SU-DHL-6 (cell line): ENCODE measurements at regions not wholly inside any gene's neighbourhood (a gene's known extent, or its start where the extent isn't known, plus 50 kb on each side); places are given as distances from the start of the nearest gene placed in this dataset.

Experiments used
- H2AFZ ChIP-seq: fragments of 200-600 bp; sonication (generic); 2 replicates; pipeline ENCODE4 v1.6.1; 2014; ENCODE audit warnings: low read depth, mild to moderate bottlenecking, moderate library complexity, mixed read lengths, antibody characterized with exemption, low read length; ENCODE audit not compliant: severe bottlenecking
- H3F3A ChIP-seq: fragments of 200-600 bp; shearing (Covaris generic); 2 replicates; pipeline ENCODE4 v1.6.0; 2016; ENCODE audit warnings: antibody characterized with exemption, mild to moderate bottlenecking; ENCODE audit not compliant: insufficient read depth
- H3K27ac ChIP-seq: fragments of 200-600 bp; sonication (generic); 2 replicates; pipeline ENCODE4 v1.5.1; 2016; ENCODE audit warnings: low read depth, mild to moderate bottlenecking, low read length, moderate library complexity, mixed read lengths
- H3K27me3 ChIP-seq: fragments of 200-600 bp; sonication (generic), shearing (Covaris generic); 2 replicates; pipeline ENCODE4 v1.6.0; 2014; ENCODE audit warnings: mild to moderate bottlenecking, low read length
- H3K36me3 ChIP-seq: fragments of 200-600 bp; sonication (generic); 2 replicates; pipeline ENCODE4 v1.6.1; 2014; ENCODE audit warnings: mild to moderate bottlenecking, low read length, mixed read lengths
- H3K4me2 ChIP-seq: fragments of 300-600, 200-600 bp; shearing (Covaris generic), sonication (generic); 2 replicates; pipeline ENCODE4 v1.6.0; 2014; ENCODE audit warnings: low read length, low read depth, mild to moderate bottlenecking; ENCODE audit not compliant: poor library complexity, severe bottlenecking
- H3K4me3 ChIP-seq: fragments of 200-600 bp; sonication (generic); 2 replicates; pipeline ENCODE4 v1.5.1; 2014; ENCODE audit warnings: antibody characterized with exemption, low read length, mild to moderate bottlenecking, mixed read lengths; ENCODE audit not compliant: insufficient read depth, poor library complexity, severe bottlenecking
- H3K79me2 ChIP-seq: fragments of 200-600 bp; sonication (generic); 2 replicates; pipeline ENCODE4 v1.6.1; 2014; ENCODE audit warnings: mild to moderate bottlenecking, low read length, moderate library complexity; ENCODE audit not compliant: insufficient read depth
- H3K9ac ChIP-seq: fragments of 200-600 bp; sonication (generic); 2 replicates; pipeline ENCODE4 v1.7.0; 2014; ENCODE audit warnings: mild to moderate bottlenecking, low read length
- H3K9me2 ChIP-seq: fragments of 200-600 bp; sonication (generic); replicated peaks from 2 replicates; pipeline ENCODE4 v1.6.1; 2014; ENCODE audit warnings: low read length; ENCODE audit not compliant: insufficient read depth
- H3K9me3 ChIP-seq: fragments of 200-600 bp; sonication (generic); 2 replicates; pipeline ENCODE4 v1.6.1; 2014; ENCODE audit warnings: low read length, mixed read lengths; ENCODE audit not compliant: insufficient read depth
- H4K20me1 ChIP-seq: fragments of 200-600 bp; sonication (generic); 2 replicates; pipeline ENCODE4 v1.6.1; 2014; ENCODE audit warnings: low read depth, mild to moderate bottlenecking, antibody characterized with exemption, low read length, moderate library complexity, mixed read lengths
- CTCF ChIP-seq: fragments of 200-600 bp; sonication (generic); IDR thresholded peaks from one replicate; pipeline ENCODE4 v1.5.1; 2017; ENCODE audit warnings: antibody characterized with exemption, mild to moderate bottlenecking, low read length, moderate library complexity; ENCODE audit not compliant: insufficient read depth, poor library complexity, severe bottlenecking
- EZH2phosphoT487 ChIP-seq: fragments of 200-600 bp; sonication (generic), shearing (Covaris generic); conservative IDR thresholded peaks from 2 replicates; pipeline ENCODE4 v1.6.1; 2018; ENCODE audit warnings: mild to moderate bottlenecking, antibody characterized with exemption, low read length, moderate library complexity, mixed read lengths

DNA sequence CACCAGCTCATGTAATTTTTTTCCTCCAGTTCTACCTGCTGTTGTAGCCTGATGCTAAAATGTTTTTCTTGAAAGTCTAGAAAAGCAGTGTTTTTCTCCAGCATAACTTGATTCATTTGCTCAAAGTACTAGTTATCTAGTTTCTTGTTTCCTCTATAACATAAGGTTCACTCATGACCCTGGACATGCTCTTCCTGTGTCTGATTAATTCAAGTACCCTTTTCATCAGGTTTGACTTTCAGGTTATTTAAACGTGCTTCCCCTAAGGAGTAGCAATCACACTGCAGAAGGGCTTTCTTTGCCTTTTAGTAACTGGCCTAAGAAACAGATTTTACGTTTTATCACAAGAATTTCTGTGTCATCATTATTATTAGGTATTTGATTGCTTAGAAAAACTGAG lies 66.8 kb upstream of the EGFL6 start:
- no peak overlapping the region for H3K9ac ChIP-seq
- H3K27me3 ChIP-seq = no peaks in the 10 kb centered on the region
- H3K9me2 ChIP-seq = no peaks in the 10 kb centered on the region
- no peaks in the 10 kb centered on the region for H3K79me2 ChIP-seq
- TF ChIP-seq CTCF (no peak), EZH2phosphoT487 (no peak)
- no peaks in the 10 kb centered on the region for H4K20me1 ChIP-seq
- no peak overlapping the region for H3K4me2 ChIP-seq
- no peak overlapping the region for H2AFZ ChIP-seq
- no peaks in the 10 kb centered on the region for H3K36me3 ChIP-seq
- no peaks in the 10 kb centered on the region for H3K9me3 ChIP-seq
- H3F3A ChIP-seq = no peaks in the 10 kb centered on the region
- no peak overlapping the region for H3K27ac ChIP-seq
- no peak overlapping the region for H3K4me3 ChIP-seq

DNA sequence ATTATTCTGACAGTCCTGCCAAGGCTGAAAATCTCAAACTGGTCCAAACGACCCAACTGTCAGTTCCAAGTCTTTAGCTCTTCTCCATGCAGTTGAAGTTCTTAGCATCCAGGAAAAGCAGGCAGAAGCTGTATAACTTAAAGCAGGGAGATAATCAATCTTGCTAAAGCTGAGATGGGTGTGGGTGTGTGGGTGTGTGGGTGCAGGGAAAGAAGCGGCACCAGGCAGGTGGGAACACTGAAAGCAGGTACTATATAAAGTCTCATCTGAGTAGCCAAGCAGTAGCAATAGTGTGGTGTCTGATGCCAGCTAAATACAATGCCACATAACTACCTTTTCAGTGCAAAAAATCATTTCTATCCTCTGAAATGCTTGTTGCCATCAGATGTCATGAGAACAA lies 69.7 kb upstream of the EGFL6 start:
- TF ChIP-seq CTCF (no peak), EZH2phosphoT487 (no peak)
- no peaks in the 10 kb centered on the region for H3K9me2 ChIP-seq
- H3K27ac ChIP-seq = no peak overlapping the region
- no peak overlapping the region for H2AFZ ChIP-seq
- H4K20me1 ChIP-seq = no peaks in the 10 kb centered on the region
- no peaks in the 10 kb centered on the region for H3K27me3 ChIP-seq
- no peaks in the 10 kb centered on the region for H3K79me2 ChIP-seq
- no peaks in the 10 kb centered on the region for H3F3A ChIP-seq
- H3K9ac ChIP-seq = no peak overlapping the region
- H3K4me3 ChIP-seq = no peak overlapping the region
- H3K4me2 ChIP-seq = no peak overlapping the region
- no peaks in the 10 kb centered on the region for H3K9me3 ChIP-seq
- no peaks in the 10 kb centered on the region for H3K36me3 ChIP-seq

DNA sequence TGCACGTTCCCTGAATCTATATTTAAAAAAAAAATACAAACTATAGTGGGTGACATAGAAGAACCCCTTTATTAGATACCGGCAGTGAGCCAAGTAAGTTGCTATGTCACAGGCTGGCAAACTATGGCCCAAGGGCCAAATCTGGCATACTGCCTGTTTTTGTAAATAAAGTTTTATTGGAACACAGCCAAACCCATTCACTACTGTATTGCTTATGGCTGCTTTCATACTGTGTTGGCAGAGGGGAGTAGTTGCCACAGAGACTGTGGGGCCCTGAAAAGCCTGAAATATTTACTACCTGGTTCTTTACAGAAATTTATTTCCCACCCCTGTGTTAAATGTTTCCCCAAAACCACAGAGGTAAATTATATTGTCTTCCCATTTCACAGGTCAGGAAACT lies 71.2 kb upstream of the EGFL6 start:
- Histone ChIP-seq H3K9ac (no peak overlapping the region), H3K9me2 (no peaks in the 10 kb centered on the region), H3K27me3 (no peaks in the 10 kb centered on the region), H3K36me3 (no peaks in the 10 kb centered on the region), H3K79me2 (no peaks in the 10 kb centered on the region), H4K20me1 (no peaks in the 10 kb centered on the region), H3K4me2 (no peak overlapping the region), H3K9me3 (no peaks in the 10 kb centered on the region), H3K4me3 (no peak overlapping the region), H2AFZ (no peak overlapping the region), H3F3A (no peaks in the 10 kb centered on the region), H3K27ac (no peak overlapping the region)
- TF ChIP-seq EZH2phosphoT487 = no peak
- no peak for TF ChIP-seq CTCF

DNA sequence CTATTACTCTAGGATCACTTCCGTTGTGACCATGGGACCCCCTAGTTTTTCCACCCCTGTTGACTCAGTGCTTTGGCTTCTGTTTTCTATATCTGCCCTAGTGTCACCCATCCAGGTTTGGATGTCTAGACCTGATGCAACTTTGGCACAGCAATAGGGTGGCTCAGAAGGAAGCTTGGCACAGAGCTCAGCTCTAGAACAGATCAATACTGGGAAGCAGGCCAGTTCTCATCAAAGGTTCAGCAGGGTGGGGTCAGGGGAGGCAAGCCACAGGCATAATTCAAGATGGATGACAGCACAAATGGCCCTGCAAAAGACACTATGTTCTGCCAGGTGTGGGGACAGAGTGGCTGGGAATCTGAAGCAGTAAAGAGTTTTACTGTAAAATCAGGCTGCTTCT lies 74.2 kb upstream of the EGFL6 start:
- no peak overlapping the region for H3K27ac ChIP-seq

More for the DNA sequence above, 74.2 kb upstream of the EGFL6 start:
- TF ChIP-seq CTCF = no peak
- TF ChIP-seq EZH2phosphoT487 = no peak
- no peak overlapping the region for H3K4me2 ChIP-seq
- no peak overlapping the region for H3K9ac ChIP-seq
- no peaks in the 10 kb centered on the region for H3K9me3 ChIP-seq
- H3K4me3 ChIP-seq = no peak overlapping the region
- no peak overlapping the region for H2AFZ ChIP-seq
- H3K27me3 ChIP-seq = no peaks in the 10 kb centered on the region
- no peaks in the 10 kb centered on the region for H3K9me2 ChIP-seq
- H3K79me2 ChIP-seq = no peaks in the 10 kb centered on the region
- no peaks in the 10 kb centered on the region for H3K36me3 ChIP-seq
- H3F3A ChIP-seq = no peaks in the 10 kb centered on the region
- no peaks in the 10 kb centered on the region for H4K20me1 ChIP-seq
